PFSK-1 (cell line): ENCODE measurements at regions not wholly inside any gene's neighbourhood (a gene's known extent, or its start where the extent isn't known, plus 50 kb on each side); places are given as distances from the start of the nearest gene placed in this dataset.

ENCODE experiments used
- FOXP2 ChIP-seq: optimal IDR thresholded peaks from 2 replicates; pipeline ENCODE3; 2011; ENCODE audit warnings: borderline replicate concordance, control low read depth, inconsistent platforms; ENCODE audit not compliant: insufficient read depth; ENCODE audit errors: extremely low read length, extremely low read depth
- POLR2AphosphoS5 ChIP-seq: IDR thresholded peaks from 2 replicates; pipeline ENCODE4 v1.6.1; 2012; ENCODE audit warnings: low read depth, mild to moderate bottlenecking, control low read depth, low read length, moderate library complexity
- REST ChIP-seq, 2 experiments: IDR thresholded peaks; 2 replicates each; pipeline versions ENCODE4 v1.6.1 to v1.8.0; 2011 to 2012; ENCODE audit warnings: low read depth in 2 of 2, low read length in 2 of 2, control low read depth in 1 of 2, inconsistent platforms in 1 of 2, mild to moderate bottlenecking in 1 of 2, moderate library complexity in 1 of 2; ENCODE audit not compliant: insufficient read depth in 1 of 2
- SIN3A ChIP-seq: IDR thresholded peaks from 2 replicates; pipeline ENCODE4 v1.6.1; 2012; ENCODE audit warnings: mild to moderate bottlenecking, low read length, moderate library complexity, borderline replicate concordance; ENCODE audit not compliant: insufficient read depth
- TAF1 ChIP-seq: IDR thresholded peaks from 2 replicates; pipeline ENCODE4 v1.6.1; 2012; ENCODE audit warnings: low read length, control low read depth, borderline replicate concordance; ENCODE audit not compliant: insufficient read depth

DNA sequence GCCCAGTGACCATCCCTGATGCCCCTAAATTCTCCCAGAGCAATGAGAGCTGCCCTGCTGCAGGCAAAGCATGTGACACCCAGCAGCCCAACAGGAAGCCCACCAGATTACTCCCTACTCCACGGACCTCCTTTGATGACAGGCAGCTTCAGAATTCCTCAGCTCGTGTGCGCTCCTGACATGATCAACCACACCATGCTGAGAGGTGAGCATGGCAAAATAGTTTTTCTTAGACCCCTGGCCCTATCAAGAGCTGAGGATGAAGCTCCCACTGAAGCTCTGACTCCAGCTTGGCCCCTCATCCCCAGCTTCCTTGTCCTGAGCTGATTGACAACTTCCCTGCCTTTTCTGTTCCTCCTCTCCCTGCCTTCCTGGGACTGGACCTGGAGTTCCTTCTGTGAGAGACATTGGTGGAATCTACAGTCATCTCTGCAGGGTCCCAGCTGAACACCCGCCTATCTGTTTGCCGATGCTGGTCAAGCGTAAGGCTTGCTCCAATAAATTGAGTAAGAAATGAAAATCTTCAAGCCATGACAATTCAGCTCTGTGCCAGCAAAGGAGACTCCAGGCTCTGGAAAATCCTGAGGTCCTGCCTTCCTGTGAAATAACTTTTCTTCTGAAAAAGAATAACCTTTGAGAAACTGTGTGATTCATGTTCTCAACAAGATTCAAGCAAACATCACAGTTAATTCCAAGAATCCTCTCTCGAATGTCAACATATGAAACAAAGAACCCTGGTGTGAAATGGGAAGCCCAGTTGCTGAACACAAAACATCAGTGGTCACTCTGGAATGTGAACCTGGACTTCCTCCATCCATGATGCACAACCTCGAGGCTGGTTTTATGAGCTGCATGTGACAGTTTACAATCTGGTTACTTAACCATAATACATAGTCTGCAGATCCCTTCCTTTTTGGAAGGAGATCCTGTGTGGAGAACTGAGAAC lies 201.1 kb downstream of the SPP2 start:
- no peak for TF ChIP-seq TAF1
- TF ChIP-seq POLR2AphosphoS5: no peak
- TF ChIP-seq FOXP2: no peak
- no peak for TF ChIP-seq REST (IDR thresholded peaks at IDR 0.05; ENCODE audit: insufficient read depth in 1 of 2, low read depth in 2 of 2, low read length in 2 of 2)
- TF ChIP-seq SIN3A: no peak

DNA sequence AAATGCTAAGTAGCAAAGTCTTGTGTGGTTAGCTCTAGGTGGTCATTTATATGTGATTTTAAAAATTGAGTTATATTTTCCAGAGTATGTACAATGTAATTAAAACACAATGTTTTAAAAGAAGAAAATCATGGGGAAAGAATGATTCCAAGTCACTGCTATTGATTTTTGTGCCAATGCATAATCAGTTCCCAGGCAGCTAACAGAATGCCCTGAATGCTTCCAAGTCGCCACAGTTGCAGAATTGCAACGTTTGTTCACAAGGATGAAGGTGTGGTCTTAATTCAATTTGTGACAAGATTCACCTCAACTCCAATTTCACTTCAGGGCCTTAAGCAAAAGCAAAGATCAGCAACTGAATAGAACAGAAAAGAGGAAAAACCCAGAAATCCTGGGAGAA lies 200.4 kb downstream of the SPP2 start:
- TF ChIP-seq REST (IDR thresholded peaks at IDR 0.05; ENCODE audit: insufficient read depth in 1 of 2, low read depth in 2 of 2, low read length in 2 of 2): no peak

DNA sequence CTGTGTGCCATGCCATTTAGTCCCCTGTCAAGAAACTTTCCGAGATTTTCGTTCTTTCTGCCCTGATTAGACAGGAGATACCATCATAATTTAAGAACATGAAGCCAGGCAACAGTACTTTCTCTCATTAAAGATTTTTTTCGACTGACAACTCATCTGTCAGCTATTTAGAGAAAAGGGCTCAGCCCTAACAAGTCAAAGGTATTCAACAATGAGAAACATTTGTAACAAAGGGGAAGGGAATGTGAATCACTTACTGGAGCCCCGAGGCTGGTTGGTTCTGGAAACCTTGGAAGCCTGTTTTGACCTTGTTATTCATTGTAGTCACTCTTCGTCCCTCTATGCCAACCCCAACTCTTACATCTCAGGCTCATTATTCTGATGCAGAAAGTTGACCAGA lies 199.4 kb downstream of the SPP2 start:
- TF ChIP-seq SIN3A (no peak), REST (IDR thresholded peaks at IDR 0.05; ENCODE audit: insufficient read depth in 1 of 2, low read depth in 2 of 2, low read length in 2 of 2) (no peak), POLR2AphosphoS5 (no peak), FOXP2 (no peak), TAF1 (no peak)

DNA sequence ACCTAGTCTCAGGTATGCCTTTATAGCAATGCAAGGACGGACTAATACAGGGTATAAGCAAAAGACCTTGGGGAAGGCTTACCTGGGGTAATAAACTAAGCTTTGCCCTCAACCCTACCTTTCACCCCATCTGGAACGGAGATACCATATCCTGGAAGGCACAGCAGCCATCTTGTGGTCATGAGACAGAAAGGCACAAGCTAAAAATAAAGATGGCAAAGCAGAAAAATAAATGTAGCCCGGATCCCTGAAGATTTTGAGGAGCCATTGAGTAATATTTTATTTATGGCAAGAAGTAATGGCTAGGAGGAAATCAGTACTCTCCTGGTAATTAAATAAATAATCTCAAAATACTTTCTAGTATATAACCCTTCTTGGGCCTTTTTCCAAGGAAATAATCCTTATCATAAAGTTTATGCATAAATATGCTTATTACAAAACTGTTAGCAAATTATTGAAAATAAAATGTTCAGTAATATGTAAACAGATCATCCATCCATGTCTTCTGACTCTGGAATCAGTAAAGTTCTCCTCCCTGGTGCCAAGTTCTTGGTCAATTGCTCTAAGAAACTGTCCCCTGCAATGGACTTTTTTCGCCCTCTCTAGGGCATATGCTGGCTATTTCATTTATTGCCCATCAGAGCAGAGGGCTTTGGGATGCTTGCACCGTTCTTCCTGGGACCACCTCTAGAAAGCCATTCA lies 198.7 kb downstream of the SPP2 start:
- TF ChIP-seq REST (IDR thresholded peaks at IDR 0.05; ENCODE audit: insufficient read depth in 1 of 2, low read depth in 2 of 2, low read length in 2 of 2): no peak
